Stimulated activated naive CD4-positive, alpha-beta T cell (primary cell): ENCODE measurements at regions not wholly inside any gene's neighbourhood (a gene's known extent, or its start where the extent isn't known, plus 50 kb on each side); places are given as distances from the start of the nearest gene placed in this dataset.
A peak's percentile ranks its signal among the peaks of the same experiment; 100 is the strongest.
"Not testable (repeated sequence)": the region's sequence is repeated elsewhere in the genome, so short reads cannot be mapped to it uniquely, and the experiment has no call there.

ENCODE experiments used
- DNase-seq, 6 experiments: peaks; one replicate each; lab custom pipeline; 2025; lab: John Stamatoyannopoulos, UW

GRCh38 chr15:31433091-31433490 is 106.5 kb downstream of the KLF13 start:
- no peak for DNase-seq

DNA sequence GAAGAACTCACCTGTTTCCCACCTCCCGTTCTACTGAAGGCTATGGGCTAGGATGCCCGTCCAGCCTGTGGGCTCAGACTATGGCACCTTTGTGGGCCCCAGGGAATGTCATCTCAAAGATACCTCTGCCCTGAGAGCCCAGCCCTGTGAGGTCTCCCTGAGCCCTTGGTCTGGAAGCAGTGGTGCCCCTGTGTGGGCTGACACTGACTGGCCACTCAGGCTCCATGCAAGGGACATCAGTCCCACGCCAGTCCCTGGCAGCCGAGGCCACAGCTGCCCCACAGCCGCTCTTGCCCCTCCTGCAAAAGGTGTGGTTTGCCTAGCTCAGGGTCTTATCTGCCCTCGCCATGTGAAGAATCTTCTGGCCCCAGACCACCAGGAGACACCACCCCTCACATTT is 106.9 kb downstream of the KLF13 start:
- DNase-seq, result no peak

DNA sequence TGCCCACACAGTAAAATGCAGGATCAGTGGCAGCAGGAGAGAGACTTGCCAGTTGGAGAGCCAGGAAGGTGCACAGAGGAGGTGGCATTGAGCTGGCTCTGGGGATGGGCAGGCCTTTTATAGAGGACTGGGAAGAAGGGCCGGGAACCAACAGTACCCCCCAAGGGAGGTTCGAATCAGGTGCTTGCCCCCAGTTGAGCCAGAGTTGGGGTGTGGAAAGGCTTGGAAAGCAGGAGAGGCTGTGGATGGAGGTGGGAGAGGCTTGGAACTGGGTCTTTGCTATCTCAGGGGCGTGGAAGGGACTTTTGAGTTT is 107.6 kb downstream of the KLF13 start:
- DNase-seq, result no peak

GRCh38 chr15:31434588-31435260 is 108.1 kb downstream of the KLF13 start:
- peak; percentile 51 to 90 (median 79) for DNase-seq

- peak; percentile 69 to 90 (median 81) for DNase-seq
Measured at GRCh38 chr15:31435261-31435911, 108.8 kb downstream of the KLF13 start.

- no peak for DNase-seq
Measured at GRCh38 chr15:31435912-31436628, 109.4 kb downstream of the KLF13 start.

- no peak for DNase-seq
Measured at GRCh38 chr15:31437686-31438085, 111.1 kb downstream of the KLF13 start.

- no peak for DNase-seq
Measured at GRCh38 chr15:31438601-31439265, 112.1 kb downstream of the KLF13 start.

GRCh38 chr15:31439328-31439727 is 112.7 kb downstream of the KLF13 start:
- DNase-seq, result no peak

GRCh38 chr15:31440216-31440615 is 113.6 kb downstream of the KLF13 start:
- not testable (repeated sequence) for DNase-seq

- peak in 3 of 6 experiments; percentile 12 to 32 (median 27) for DNase-seq
Measured at GRCh38 chr15:31440754-31441311, 114.2 kb downstream of the KLF13 start.

DNA sequence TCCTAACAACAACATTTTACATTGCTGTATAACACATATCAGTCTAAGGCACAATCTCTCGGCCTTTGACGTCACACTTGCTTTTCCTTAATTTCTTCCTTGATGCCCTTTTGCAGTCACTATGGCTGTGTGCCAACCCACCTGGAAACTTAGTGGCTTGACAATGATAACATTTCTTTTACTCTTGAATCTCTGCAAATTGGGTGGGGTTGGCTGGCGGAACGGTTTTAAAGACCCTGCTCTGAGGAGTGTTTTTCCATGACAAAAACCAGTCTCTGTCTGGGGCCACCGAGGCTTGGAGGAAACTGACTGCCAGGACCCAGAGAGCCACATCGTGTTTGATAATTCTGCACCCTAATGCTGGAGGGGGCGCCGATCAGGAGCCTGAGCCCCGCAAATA is 115.6 kb downstream of the KLF13 start:
- DNase-seq, result no peak

DNA sequence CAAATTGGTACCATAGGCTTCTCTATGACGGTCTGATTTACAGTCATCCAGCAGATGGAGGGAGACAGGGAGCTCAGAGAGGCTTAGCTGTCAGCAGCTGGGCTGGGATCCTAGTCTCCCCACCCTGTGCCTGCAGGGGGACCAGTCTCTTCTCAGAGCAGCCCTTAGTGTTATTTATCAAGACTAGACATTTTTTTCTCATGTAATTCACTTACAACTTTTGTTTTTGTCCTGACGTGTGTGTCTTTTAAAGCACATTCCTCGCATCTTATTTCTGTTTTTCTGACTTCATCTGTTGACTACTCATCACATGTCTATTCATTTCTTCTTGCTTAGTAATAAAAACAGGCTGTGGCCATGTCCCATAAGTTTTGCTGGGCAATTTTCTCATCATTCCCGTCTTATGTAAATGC is 116.1 kb downstream of the KLF13 start:
- DNase-seq, result no peak

GRCh38 chr15:31444844-31445243 is 118.2 kb downstream of the KLF13 start:
- no peak for DNase-seq

- no peak for DNase-seq
Measured at GRCh38 chr15:31446546-31446945, 119.9 kb downstream of the KLF13 start.

DNA sequence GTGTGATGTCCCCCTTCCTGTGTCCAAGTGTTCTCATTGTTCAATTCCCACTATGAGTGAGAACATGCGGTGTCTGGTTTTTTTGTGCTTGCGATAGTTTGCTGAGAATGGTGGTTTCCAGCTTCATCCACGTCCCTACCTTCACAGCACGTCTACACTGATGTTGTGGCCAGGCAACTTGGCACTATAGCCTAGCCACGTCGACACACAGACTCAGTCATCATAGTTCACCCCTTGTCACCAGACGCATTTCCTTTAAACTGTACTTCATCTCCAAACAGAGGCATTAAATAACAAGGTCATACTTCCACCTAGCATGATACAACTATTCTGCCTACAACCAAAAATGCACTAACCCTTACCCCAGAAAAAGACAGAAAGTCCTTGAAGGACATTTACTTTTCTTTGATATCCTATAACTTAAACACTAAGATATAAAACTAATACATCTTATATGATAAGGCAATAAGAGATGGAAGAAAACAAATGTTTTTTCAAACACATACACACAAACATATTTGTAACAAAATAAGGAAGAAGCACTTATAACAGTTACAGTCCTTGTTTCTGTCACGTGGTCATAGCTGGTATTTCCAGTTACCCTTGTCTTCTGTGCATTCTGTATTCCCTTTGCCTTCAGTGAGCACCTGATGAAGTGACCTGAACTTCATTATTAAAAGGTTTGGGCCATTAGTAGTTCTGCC is 121.4 kb downstream of the KLF13 start:
- no peak for DNase-seq

DNA sequence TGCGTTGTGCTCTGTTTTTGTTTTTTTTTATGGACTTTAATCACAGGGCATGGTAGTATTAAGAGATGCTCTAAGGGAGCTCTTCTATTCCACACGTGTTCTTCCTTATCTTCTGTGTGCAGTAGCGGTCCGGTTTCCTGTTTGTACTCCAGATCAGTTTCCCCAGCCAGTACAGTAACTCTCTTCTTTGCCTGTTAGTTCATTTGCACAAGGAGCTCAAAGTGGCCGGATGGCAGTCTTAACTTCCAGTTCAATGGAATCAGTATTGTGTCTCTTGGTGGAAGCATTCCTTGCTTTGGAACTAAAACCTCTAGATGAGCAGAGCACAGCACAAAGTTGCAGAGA is 122.0 kb downstream of the KLF13 start:
- no peak for DNase-seq

- no peak for DNase-seq
Measured at GRCh38 chr15:31452595-31453557, 126.2 kb downstream of the KLF13 start.

DNA sequence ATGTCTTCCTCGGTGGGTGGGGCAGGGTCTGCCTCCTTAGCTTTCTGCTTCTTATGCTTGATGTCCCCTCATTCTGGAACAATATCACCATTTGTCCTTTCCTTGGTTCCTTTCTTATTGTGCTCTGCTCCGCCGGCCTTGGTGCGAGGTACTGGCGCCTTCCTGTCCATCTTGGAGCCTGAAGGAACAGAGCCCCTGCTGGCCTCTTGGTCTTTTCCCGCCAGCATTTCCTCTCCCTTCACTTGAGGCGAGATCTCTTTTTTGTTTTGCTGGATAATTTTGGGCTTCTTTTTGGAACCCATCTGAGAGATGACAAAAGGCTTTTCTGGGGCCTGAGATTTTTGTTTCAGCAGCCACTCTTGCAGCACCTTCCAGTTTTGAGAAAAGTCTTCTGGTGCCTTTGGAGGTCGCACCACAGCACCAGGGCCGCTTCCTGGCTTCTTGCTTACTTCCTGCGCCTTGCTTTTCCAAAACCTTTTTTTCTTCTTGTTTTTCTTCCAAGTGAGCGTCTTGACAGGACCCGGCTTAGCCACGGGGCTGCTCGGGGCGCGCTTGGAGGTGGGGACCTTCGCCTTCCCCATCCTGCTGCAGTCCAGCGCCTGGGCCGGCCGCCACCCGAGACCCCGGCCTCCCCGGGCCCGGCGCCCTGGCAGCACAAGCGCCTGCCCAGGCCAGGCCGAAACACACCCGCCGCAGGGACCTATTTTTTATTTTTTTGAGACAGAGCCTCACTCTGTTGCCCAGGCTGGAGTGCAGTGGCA is 127.1 kb downstream of the KLF13 start:
- DNase-seq, result no peak

GRCh38 chr15:31455499-31455898 is 128.9 kb downstream of the KLF13 start:
- DNase-seq, result no peak
